ENCODE measurements at regions not wholly inside any gene's neighbourhood (a gene's known extent, or its start where the extent isn't known, plus 50 kb on each side); places are given as distances from the start of the nearest gene placed in this dataset.

GRCh38 chr2:120606931-120607330 is 128.7 kb upstream of the GLI2 start:
- no peak for DNase-seq (ENCODE audit: low read depth in 2 of 2)

- DNase-seq (ENCODE audit: low read depth in 2 of 2): no peak
Measured at GRCh38 chr2:120607506-120607905, 128.2 kb upstream of the GLI2 start.

GRCh38 chr2:120607996-120608395 is 127.7 kb upstream of the GLI2 start:
- no peak for DNase-seq (ENCODE audit: low read depth in 2 of 2)

- no peak for DNase-seq (ENCODE audit: low read depth in 2 of 2)
Measured at GRCh38 chr2:120609826-120610395, 125.8 kb upstream of the GLI2 start.

- DNase-seq (ENCODE audit: low read depth in 2 of 2): no peak
Measured at GRCh38 chr2:120611016-120611415, 124.7 kb upstream of the GLI2 start.

- DNase-seq (ENCODE audit: low read depth in 2 of 2): no peak
Measured at GRCh38 chr2:120611961-120612360, 123.7 kb upstream of the GLI2 start.

GRCh38 chr2:120612471-120612870 is 123.2 kb upstream of the GLI2 start:
- DNase-seq (ENCODE audit: low read depth in 2 of 2): no peak

- DNase-seq (ENCODE audit: low read depth in 2 of 2): no peak
Measured at GRCh38 chr2:120612931-120613330, 122.7 kb upstream of the GLI2 start.

GRCh38 chr2:120613742-120614571 is 121.7 kb upstream of the GLI2 start:
- no peak for DNase-seq (ENCODE audit: low read depth in 2 of 2)

- no peak for DNase-seq (ENCODE audit: low read depth in 2 of 2)
Measured at GRCh38 chr2:120614901-120615300, 120.8 kb upstream of the GLI2 start.

GRCh38 chr2:120616261-120616660 is 119.4 kb upstream of the GLI2 start:
- no peak for DNase-seq (ENCODE audit: low read depth in 2 of 2)

GRCh38 chr2:120617055-120617454 is 118.6 kb upstream of the GLI2 start:
- DNase-seq (ENCODE audit: low read depth in 2 of 2): no peak

GRCh38 chr2:120618830-120619229 is 116.8 kb upstream of the GLI2 start:
- no peak for DNase-seq (ENCODE audit: low read depth in 2 of 2)

- DNase-seq (ENCODE audit: low read depth in 2 of 2): no peak
Measured at GRCh38 chr2:120619579-120619978, 116.1 kb upstream of the GLI2 start.

- DNase-seq (ENCODE audit: low read depth in 2 of 2): no peak
Measured at GRCh38 chr2:120620025-120620793, 115.5 kb upstream of the GLI2 start.

- no peak for DNase-seq (ENCODE audit: low read depth in 2 of 2)
Measured at GRCh38 chr2:120622159-120622869, 113.4 kb upstream of the GLI2 start.

- no peak for DNase-seq (ENCODE audit: low read depth in 2 of 2)
Measured at GRCh38 chr2:120622886-120623753, 112.5 kb upstream of the GLI2 start.

- no peak for DNase-seq (ENCODE audit: low read depth in 2 of 2)
Measured at GRCh38 chr2:120624061-120624737, 111.5 kb upstream of the GLI2 start.

GRCh38 chr2:120624738-120625446 is 110.8 kb upstream of the GLI2 start:
- no peak for DNase-seq (ENCODE audit: low read depth in 2 of 2)

Measured in stimulated activated CD4-positive, alpha-beta T cell treated with anti-CD3 and anti-CD28 coated beads, Interleukin-1b, Interleukin-23, amount 100 ng/mL, for 1 hour (primary cell).